ENCODE measurements at regions not wholly inside any gene's neighbourhood (a gene's known extent, or its start where the extent isn't known, plus 50 kb on each side); places are given as distances from the start of the nearest gene placed in this dataset.
"Not testable (repeated sequence)": the region's sequence is repeated elsewhere in the genome, so short reads cannot be mapped to it uniquely, and the experiment has no call there.

DNA sequence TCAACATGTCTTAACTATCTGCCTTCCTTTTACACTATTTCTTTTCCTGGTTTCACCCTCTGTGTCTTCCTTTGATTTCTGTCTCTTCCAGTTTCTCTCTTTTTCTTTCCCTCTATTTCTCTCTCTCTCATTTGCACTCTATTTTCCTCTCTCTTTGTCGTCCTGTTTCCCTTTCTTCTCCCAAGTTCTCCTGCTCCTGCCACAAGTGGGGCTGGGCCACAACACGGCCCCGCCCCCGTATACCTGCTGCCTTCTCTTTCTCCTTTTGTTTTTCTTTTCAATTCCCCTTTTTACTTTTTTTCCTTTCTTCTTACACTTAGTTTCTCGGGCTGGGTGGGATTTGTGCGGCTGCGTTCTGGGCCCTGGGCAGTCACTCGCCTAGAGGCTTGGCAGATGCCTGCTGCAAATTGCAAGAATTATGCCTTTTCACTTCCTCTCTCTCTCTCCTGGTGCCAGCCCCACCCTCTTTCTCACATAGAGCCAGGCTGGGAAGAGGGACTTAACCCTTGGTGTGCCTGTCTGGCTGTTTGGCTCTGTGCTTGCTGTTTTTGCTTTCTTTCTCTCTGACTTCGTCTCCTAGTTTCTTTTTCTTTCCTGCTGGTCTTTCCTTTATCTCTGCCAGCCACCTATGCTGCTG is 2139.4 kb downstream of the TP53TG3F start:
- DNase-seq (ENCODE audit: low read depth) = peak; percentile 15
- TF ChIP-seq, protein P1, sequence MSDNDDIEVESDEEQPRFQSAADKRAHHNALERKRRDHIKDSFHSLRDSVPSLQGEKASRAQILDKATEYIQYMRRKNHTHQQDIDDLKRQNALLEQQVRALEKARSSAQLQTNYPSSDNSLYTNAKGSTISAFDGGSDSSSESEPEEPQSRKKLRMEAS (IDR thresholded peaks at IDR 0.05; ENCODE audit: low read depth, low read length) = no peak
- TF ChIP-seq, protein P2, sequence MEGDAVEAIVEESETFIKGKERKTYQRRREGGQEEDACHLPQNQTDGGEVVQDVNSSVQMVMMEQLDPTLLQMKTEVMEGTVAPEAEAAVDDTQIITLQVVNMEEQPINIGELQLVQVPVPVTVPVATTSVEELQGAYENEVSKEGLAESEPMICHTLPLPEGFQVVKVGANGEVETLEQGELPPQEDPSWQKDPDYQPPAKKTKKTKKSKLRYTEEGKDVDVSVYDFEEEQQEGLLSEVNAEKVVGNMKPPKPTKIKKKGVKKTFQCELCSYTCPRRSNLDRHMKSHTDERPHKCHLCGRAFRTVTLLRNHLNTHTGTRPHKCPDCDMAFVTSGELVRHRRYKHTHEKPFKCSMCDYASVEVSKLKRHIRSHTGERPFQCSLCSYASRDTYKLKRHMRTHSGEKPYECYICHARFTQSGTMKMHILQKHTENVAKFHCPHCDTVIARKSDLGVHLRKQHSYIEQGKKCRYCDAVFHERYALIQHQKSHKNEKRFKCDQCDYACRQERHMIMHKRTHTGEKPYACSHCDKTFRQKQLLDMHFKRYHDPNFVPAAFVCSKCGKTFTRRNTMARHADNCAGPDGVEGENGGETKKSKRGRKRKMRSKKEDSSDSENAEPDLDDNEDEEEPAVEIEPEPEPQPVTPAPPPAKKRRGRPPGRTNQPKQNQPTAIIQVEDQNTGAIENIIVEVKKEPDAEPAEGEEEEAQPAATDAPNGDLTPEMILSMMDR (IDR thresholded peaks at IDR 0.05; ENCODE audit: low read depth, low read length) = no peak
- TF ChIP-seq POLR2A (IDR thresholded peaks at IDR 0.05; ENCODE audit: extremely low read depth, insufficient read length) (no peak), MYC (IDR thresholded peaks at IDR 0.05; ENCODE audit: low read depth, low read length) (no peak)
- H3K4me3 ChIP-seq (ENCODE audit: low read depth, low read length) = no peak overlapping the region

DNA sequence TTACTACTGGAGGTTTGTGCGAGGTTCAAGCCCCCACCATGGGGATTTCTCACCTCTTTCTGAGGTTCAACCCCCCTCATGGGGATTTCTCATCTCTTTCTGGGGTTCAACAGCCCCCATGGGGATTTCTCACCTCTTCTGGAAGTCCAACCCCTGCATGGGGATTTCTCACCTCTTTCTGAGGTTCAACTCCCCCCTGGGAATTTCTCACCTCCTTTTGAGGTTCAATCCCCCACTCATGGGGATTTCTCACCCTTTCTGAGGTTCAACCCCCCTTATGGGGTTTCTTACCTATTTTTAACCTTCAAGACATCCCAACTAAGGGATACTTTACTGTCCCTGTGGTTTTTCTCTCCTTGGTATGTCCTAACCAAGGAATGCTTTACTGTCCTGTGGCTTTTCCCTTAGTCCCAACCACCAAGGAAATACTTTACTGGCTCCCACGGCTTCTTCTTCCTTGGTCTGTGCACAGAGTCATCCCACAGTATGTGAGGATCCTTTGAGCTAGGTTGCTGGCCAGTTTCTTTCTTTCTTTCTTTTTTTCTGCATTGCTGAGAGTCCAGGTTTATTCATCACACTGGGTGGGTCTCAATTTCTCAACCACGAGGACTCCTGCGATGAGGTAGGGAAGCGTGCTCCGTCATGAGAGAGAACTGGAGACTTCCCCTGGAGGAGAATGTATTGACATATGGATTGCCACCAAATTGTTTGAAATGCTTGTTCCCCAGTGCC is 2140.2 kb downstream of the TP53TG3F start:
- no peak for DNase-seq (ENCODE audit: low read depth)
- TF ChIP-seq, protein P1 (IDR thresholded peaks at IDR 0.05; ENCODE audit: low read depth, low read length) = no peak
- TF ChIP-seq MYC (IDR thresholded peaks at IDR 0.05; ENCODE audit: low read depth, low read length) = no peak
- TF ChIP-seq POLR2A (IDR thresholded peaks at IDR 0.05; ENCODE audit: extremely low read depth, insufficient read length) = no peak
- TF ChIP-seq, protein P2 (IDR thresholded peaks at IDR 0.05; ENCODE audit: low read depth, low read length) = no peak
- no peak overlapping the region for H3K4me3 ChIP-seq (ENCODE audit: low read depth, low read length)

DNA sequence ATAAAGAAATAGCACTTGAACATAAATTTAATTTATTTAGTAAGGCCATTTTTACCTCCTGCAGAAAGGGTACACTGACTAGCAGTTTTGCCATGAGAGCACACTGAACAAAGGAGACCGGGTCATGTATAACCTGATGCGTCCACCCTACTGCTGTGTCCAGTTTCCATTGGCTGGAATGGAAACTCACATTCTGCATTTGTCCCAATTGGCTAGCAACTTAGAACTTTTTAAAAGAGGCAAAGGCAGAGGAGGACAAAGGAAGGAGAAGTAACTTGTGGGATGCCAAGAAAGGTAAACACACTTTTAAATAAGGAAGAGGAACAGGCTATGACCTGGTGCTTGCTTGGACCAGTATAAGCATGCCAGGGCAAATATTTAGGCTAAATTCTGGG is 2140.7 kb downstream of the TP53TG3F start:
- H3K4me3 ChIP-seq (ENCODE audit: low read depth, low read length) = not testable (repeated sequence)

DNA sequence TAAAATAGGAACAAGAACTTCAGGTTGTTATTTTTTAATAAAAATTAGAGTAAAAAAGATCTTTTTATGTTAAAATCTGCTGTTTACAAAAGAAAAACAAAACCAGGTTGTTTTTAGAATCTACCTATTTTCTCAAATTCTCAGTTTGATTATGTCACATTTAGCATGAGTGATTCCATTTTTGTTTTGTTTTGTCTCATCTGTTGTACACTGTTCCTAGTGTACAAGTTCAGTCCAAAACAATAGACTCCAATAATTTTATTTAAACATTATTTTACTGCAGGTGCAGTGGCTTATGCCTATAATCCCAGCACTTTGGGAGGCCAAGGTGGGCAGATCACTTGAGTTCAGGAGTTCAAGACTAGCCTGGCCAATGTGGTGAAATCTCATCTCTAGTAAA is 2142.7 kb downstream of the TP53TG3F start:
- H3K4me3 ChIP-seq (ENCODE audit: low read depth, low read length) = no peak overlapping the region
- DNase-seq (ENCODE audit: low read depth) = no peak
- TF ChIP-seq, protein P1 (IDR thresholded peaks at IDR 0.05; ENCODE audit: low read depth, low read length) = no peak
- TF ChIP-seq MYC (IDR thresholded peaks at IDR 0.05; ENCODE audit: low read depth, low read length) = no peak
- TF ChIP-seq, protein P2 (IDR thresholded peaks at IDR 0.05; ENCODE audit: low read depth, low read length) = no peak
- no peak for TF ChIP-seq POLR2A (IDR thresholded peaks at IDR 0.05; ENCODE audit: extremely low read depth, insufficient read length)

More for the DNA sequence above, 2140.7 kb downstream of the TP53TG3F start:
- not testable (repeated sequence) for DNase-seq (ENCODE audit: low read depth)

DNA sequence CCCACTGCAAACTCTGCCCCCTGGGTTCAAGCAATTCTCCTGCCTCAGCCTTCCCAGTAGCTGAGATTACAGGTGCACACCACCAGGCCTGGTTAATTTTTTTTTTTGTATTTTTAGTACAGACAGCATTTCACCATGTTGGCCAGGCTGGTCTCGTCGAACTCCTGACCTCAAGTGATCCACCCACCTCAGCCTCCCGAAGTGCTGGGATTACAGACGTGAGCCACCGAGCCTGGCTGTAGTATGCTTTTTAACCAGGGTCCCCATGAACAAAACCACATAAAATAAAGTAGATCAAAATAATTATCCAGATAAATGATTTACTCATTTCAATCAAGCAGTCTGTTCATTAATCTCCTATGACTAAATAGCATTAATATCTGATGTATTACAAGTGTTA is 2144.0 kb downstream of the TP53TG3F start:
- DNase-seq (ENCODE audit: low read depth); H3K4me3 ChIP-seq (ENCODE audit: low read depth, low read length): not testable (repeated sequence)

DNA sequence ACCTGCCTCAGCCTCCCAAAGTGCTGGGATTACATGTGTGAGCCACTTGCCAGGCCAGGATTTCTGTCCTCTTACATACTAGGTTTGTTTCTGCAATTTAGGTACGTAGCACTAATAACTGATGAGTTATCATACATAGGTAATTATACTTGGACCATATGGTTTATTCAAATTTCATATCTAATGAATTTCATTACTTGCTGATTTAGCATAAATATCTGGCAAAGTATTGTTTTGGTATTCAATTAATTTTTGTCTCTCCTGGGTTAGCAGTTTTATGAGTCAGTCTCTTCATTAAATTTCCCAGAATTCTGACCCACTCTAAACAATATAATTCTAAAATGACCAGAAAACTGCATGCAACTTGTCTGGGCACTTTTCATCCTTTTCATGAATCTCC is 2146.5 kb downstream of the TP53TG3F start:
- DNase-seq (ENCODE audit: low read depth) = no peak
- H3K4me3 ChIP-seq (ENCODE audit: low read depth, low read length) = no peak overlapping the region
- TF ChIP-seq MYC (IDR thresholded peaks at IDR 0.05; ENCODE audit: low read depth, low read length) (no peak), POLR2A (IDR thresholded peaks at IDR 0.05; ENCODE audit: extremely low read depth, insufficient read length) (no peak)
- TF ChIP-seq, protein P2 (IDR thresholded peaks at IDR 0.05; ENCODE audit: low read depth, low read length) = no peak
- TF ChIP-seq, protein P1 (IDR thresholded peaks at IDR 0.05; ENCODE audit: low read depth, low read length) = no peak

DNA sequence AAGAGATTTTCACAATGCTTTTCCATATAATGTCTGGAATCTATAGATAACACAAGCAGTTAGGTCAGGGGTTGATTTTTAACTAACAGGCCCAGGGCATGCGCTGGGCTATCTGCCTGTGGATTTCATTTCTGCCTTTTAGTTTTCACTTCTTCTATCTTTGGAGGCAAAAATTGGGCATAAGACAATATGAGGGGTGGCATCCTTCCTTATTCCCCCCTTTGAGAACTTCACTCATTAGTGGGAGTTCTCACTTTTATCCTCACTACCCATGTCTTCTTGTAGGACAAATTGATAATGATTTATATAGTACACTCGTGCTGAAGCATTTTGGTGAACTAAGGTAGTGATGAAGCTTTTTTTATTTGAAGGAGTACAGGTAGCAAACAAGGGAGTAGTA is 2155.5 kb downstream of the TP53TG3F start:
- DNase-seq (ENCODE audit: low read depth); H3K4me3 ChIP-seq (ENCODE audit: low read depth, low read length): not testable (repeated sequence)

DNA sequence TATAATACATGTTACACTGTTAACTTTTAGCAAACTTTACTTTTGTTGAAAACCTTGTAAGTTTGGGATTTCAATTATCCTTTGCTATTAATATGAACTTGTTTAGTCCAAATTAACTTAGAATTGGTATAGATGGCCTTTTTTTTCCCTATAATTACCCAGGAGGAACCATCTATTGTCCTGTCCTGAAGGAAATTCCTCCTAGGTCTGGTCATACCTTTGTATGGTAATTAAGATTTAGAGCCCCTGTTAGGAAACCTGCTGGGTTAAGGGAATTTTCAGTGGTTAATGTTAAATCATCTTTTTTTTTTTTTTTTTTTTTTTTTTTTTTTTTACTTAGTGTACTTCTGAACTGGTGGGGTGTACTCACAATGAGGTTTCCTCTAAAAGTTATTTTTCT is 2159.8 kb downstream of the TP53TG3F start:
- DNase-seq (ENCODE audit: low read depth); H3K4me3 ChIP-seq (ENCODE audit: low read depth, low read length): not testable (repeated sequence)

Measured in NB4 (cell line).